ENCODE measurements at regions not wholly inside any gene's neighbourhood (a gene's known extent, or its start where the extent isn't known, plus 50 kb on each side); places are given as distances from the start of the nearest gene placed in this dataset.
A peak's percentile ranks its signal among the peaks of the same experiment; 100 is the strongest.

DNA sequence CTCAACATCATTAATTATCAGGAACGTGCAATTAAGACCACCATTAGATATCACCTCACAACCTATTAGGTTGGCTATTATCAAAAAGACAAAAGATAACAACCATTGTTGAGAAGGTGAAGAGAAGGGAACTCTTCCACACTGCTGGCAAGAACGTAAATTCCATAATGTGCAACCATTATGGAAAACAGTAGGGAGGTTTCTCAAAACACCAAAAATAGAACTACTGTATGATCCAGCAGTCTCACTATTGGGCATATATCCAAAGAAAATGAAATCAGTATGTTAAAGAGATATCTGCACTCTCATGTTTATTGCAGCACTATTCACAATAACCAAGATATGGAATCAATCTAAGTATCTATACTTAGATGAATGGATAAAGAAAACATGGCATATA is 51.6 kb upstream of the OR4E1 start:
- DNase-seq (ENCODE audit: low read depth in 1 of 2, low spot score in 1 of 2) = no peak
- no peak overlapping the region for H3K4me3 ChIP-seq (replicated peaks; ENCODE audit: insufficient read depth, low read length)
- H3K27ac ChIP-seq (replicated peaks) = no peak overlapping the region
- TF ChIP-seq SPI1 (IDR thresholded peaks at IDR 0.05; ENCODE audit: borderline replicate concordance, low read depth) = no peak
- no peak for TF ChIP-seq POLR2AphosphoS5 (IDR thresholded peaks at IDR 0.05; ENCODE audit: low read depth)
- H3K27me3 ChIP-seq (ENCODE audit: insufficient read depth, poor library complexity, severe bottlenecking) = no peaks in the 10 kb centered on the region

DNA sequence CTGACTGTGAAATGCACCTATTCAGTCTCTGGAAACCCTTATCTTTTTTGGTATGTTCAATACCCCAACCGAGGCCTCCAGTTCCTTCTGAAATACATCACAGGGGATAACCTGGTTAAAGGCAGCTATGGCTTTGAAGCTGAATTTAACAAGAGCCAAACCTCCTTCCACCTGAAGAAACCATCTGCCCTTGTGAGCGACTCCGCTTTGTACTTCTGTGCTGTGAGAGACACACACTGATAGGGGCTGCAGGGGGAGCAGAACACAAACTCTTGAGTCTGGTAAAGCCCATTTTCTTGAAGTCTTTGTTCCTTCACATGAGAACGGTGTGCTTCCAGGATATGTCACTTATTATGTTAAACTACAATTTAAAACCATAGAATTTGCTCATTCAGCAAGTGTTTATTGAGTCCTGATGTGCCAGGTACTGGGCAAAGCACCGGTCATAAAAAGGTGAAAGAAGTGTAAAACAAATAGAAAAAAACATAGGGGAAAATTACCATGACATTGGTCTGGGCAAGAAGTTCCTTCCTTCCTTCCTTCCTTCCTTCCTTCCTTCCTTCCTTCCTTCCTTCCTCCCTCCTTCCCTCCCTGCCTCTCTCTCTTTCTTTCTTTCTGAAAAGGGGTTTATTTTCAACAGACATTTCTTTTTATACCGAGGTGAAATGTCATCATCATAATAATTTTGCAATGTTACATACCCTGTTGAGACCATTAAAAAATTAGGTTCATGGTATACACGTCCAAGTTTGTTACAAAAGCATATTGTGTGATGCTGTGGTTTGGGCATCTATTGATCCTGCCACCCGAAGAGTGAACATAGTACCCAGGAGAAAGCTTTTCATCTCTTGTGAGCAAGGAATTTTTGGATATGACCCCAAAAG is 50.7 kb upstream of the OR4E1 start:
- Histone ChIP-seq H3K4me3 (replicated peaks; ENCODE audit: insufficient read depth, low read length) (no peak overlapping the region), H3K27ac (replicated peaks) (no peak overlapping the region), H3K27me3 (ENCODE audit: insufficient read depth, poor library complexity, severe bottlenecking) (no peaks in the 10 kb centered on the region)
- DNase-seq (ENCODE audit: low read depth in 1 of 2, low spot score in 1 of 2) = no peak
- TF ChIP-seq, protein P1, sequence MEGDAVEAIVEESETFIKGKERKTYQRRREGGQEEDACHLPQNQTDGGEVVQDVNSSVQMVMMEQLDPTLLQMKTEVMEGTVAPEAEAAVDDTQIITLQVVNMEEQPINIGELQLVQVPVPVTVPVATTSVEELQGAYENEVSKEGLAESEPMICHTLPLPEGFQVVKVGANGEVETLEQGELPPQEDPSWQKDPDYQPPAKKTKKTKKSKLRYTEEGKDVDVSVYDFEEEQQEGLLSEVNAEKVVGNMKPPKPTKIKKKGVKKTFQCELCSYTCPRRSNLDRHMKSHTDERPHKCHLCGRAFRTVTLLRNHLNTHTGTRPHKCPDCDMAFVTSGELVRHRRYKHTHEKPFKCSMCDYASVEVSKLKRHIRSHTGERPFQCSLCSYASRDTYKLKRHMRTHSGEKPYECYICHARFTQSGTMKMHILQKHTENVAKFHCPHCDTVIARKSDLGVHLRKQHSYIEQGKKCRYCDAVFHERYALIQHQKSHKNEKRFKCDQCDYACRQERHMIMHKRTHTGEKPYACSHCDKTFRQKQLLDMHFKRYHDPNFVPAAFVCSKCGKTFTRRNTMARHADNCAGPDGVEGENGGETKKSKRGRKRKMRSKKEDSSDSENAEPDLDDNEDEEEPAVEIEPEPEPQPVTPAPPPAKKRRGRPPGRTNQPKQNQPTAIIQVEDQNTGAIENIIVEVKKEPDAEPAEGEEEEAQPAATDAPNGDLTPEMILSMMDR (IDR thresholded peaks at IDR 0.05; ENCODE audit: insufficient read depth, low read length) = no peak
- no peak for TF ChIP-seq SPI1 (IDR thresholded peaks at IDR 0.05; ENCODE audit: borderline replicate concordance, low read depth)
- TF ChIP-seq, protein P2, sequence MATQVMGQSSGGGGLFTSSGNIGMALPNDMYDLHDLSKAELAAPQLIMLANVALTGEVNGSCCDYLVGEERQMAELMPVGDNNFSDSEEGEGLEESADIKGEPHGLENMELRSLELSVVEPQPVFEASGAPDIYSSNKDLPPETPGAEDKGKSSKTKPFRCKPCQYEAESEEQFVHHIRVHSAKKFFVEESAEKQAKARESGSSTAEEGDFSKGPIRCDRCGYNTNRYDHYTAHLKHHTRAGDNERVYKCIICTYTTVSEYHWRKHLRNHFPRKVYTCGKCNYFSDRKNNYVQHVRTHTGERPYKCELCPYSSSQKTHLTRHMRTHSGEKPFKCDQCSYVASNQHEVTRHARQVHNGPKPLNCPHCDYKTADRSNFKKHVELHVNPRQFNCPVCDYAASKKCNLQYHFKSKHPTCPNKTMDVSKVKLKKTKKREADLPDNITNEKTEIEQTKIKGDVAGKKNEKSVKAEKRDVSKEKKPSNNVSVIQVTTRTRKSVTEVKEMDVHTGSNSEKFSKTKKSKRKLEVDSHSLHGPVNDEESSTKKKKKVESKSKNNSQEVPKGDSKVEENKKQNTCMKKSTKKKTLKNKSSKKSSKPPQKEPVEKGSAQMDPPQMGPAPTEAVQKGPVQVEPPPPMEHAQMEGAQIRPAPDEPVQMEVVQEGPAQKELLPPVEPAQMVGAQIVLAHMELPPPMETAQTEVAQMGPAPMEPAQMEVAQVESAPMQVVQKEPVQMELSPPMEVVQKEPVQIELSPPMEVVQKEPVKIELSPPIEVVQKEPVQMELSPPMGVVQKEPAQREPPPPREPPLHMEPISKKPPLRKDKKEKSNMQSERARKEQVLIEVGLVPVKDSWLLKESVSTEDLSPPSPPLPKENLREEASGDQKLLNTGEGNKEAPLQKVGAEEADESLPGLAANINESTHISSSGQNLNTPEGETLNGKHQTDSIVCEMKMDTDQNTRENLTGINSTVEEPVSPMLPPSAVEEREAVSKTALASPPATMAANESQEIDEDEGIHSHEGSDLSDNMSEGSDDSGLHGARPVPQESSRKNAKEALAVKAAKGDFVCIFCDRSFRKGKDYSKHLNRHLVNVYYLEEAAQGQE (IDR thresholded peaks at IDR 0.05; ENCODE audit: insufficient replicate concordance, low read depth) = no peak
- no peak for TF ChIP-seq POLR2AphosphoS5 (IDR thresholded peaks at IDR 0.05; ENCODE audit: low read depth)
- no peak for TF ChIP-seq GABPA (IDR thresholded peaks at IDR 0.05; ENCODE audit: low read depth)

DNA sequence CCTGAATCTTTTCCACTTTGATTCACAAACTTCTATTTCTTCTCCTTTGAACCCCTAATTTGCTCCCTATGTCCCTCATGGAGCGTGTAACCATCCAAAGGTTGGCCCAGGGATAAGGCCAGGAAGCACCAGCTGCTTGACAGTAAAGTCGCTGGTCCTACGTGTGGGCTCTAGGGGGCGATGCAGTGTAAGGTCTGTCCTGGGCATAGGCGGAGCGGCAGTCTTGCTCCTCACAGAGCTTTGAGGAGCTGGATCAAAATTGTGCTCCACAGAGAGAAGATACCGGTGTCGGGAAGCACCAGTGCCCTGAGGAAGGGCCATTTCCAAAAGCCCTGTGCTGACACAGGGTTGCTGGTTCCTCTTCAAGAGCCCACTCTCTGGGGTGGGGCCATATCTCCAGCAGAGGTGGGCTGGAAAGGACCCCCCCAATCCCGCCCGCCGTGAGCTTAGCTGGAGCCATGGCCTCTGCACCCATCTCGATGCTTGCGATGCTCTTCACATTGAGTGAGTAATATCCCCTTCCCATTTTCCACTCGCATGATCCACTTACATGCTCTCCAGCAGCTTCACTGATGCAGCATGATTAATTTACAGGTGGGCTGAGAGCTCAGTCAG is 49.9 kb upstream of the OR4E1 start:
- Histone ChIP-seq H3K27me3 (ENCODE audit: insufficient read depth, poor library complexity, severe bottlenecking) (peaks cover 3% of the 10 kb centered on the region), H3K4me3 (replicated peaks; ENCODE audit: insufficient read depth, low read length) (no peak overlapping the region), H3K27ac (replicated peaks) (no peak overlapping the region)
- DNase-seq (ENCODE audit: low read depth in 1 of 2, low spot score in 1 of 2) = peak in 1 of 2 experiments; percentile 10
- TF ChIP-seq, protein P1 (IDR thresholded peaks at IDR 0.05; ENCODE audit: insufficient read depth, low read length) = peak; percentile 30
- no peak for TF ChIP-seq SPI1 (IDR thresholded peaks at IDR 0.05; ENCODE audit: borderline replicate concordance, low read depth)
